SK-N-SH treated with all-trans-retinoic acid at 6 μM for 48 hours (cell line): ENCODE measurements at regions not wholly inside any gene's neighbourhood (a gene's known extent, or its start where the extent isn't known, plus 50 kb on each side); places are given as distances from the start of the nearest gene placed in this dataset.

Experiments
- ARNTL ChIP-seq: fragments of 450-650 bp; formaldehyde crosslinking; IDR thresholded peaks from 2 replicates; pipeline ENCODE4 v1.5.0; 2020; ENCODE audit warnings: low read depth, mild to moderate bottlenecking, moderate library complexity, borderline replicate concordance
- ESRRG ChIP-seq: fragments of 250-450 bp; sonication (Bioruptor Pico); IDR thresholded peaks from 2 replicates; pipeline ENCODE4 v1.6.1; 2021; ENCODE audit warnings: mild to moderate bottlenecking
- OSR1 ChIP-seq: fragments of 250-450 bp; sonication (Bioruptor Pico); IDR thresholded peaks from 2 replicates; pipeline ENCODE4 v1.8.0; 2022; ENCODE audit warnings: moderate library complexity, mild to moderate bottlenecking, inconsistent platforms
- PATZ1 ChIP-seq: fragments of 250-450 bp; sonication (Bioruptor Pico); IDR thresholded peaks from 2 replicates; pipeline ENCODE4 v1.8.0; 2020; ENCODE audit warnings: mild to moderate bottlenecking, moderate library complexity, borderline replicate concordance
- POU6F1 ChIP-seq: fragments of 250-450 bp; sonication (Bioruptor Pico); IDR thresholded peaks from 2 replicates; pipeline ENCODE4 v1.8.0; 2021; ENCODE audit warnings: low read depth, mild to moderate bottlenecking, moderate library complexity, borderline replicate concordance
- PPARA ChIP-seq: fragments of 250-450 bp; sonication (Bioruptor Pico); IDR thresholded peaks from 2 replicates; pipeline ENCODE4 v1.5.0; 2020; ENCODE audit warnings: mild to moderate bottlenecking, borderline replicate concordance
- SNAI2 ChIP-seq: fragments of 250-450 bp; sonication (Bioruptor Pico); IDR thresholded peaks from 2 replicates; pipeline ENCODE4 v1.5.0; 2020; ENCODE audit warnings: mild to moderate bottlenecking, moderate library complexity
- TOX ChIP-seq: fragments of 250-450 bp; sonication (Bioruptor Pico); IDR thresholded peaks from 2 replicates; pipeline ENCODE4 v1.8.0; 2021; ENCODE audit warnings: mild to moderate bottlenecking, moderate library complexity, borderline replicate concordance
- ZFP3 ChIP-seq: fragments of 250-450 bp; sonication (Bioruptor Pico); IDR thresholded peaks from 2 replicates; pipeline ENCODE4 v1.5.0; 2020; ENCODE audit warnings: mild to moderate bottlenecking, moderate library complexity
- ZFP30 ChIP-seq: fragments of 450-650 bp; formaldehyde crosslinking; IDR thresholded peaks from 2 replicates; pipeline ENCODE4 v1.5.0; 2022; ENCODE audit warnings: mild to moderate bottlenecking, moderate library complexity
- TF ChIP-seq, protein P1 (sequence below): fragments of 250-450 bp; sonication (Bioruptor Pico); IDR thresholded peaks from 2 replicates; pipeline ENCODE4 v1.5.1; 2020; ENCODE audit warnings: low read depth, mild to moderate bottlenecking, moderate library complexity

GRCh38 chr10:78686444-78687060, 382.2 kb upstream of the ZMIZ1 start:
- TF ChIP-seq, protein P1, sequence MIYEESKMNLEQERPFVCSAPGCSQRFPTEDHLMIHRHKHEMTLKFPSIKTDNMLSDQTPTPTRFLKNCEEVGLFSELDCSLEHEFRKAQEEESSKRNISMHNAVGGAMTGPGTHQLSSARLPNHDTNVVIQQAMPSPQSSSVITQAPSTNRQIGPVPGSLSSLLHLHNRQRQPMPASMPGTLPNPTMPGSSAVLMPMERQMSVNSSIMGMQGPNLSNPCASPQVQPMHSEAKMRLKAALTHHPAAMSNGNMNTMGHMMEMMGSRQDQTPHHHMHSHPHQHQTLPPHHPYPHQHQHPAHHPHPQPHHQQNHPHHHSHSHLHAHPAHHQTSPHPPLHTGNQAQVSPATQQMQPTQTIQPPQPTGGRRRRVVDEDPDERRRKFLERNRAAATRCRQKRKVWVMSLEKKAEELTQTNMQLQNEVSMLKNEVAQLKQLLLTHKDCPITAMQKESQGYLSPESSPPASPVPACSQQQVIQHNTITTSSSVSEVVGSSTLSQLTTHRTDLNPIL, result no peak
- no peak for TF ChIP-seq PATZ1 (CRISPR knock-in tag)
- TF ChIP-seq ZFP30 (CRISPR knock-in tag), result no peak
- no peak for TF ChIP-seq PPARA (CRISPR knock-in tag)
- no peak for TF ChIP-seq ARNTL (CRISPR knock-in tag)
- no peak for TF ChIP-seq SNAI2 (CRISPR knock-in tag)
- no peak for TF ChIP-seq OSR1 (CRISPR knock-in tag)
- TF ChIP-seq POU6F1, result no peak
- TF ChIP-seq TOX (CRISPR knock-in tag), result no peak
- no peak for TF ChIP-seq ESRRG (CRISPR knock-in tag)
- no peak for TF ChIP-seq ZFP3 (CRISPR knock-in tag)
